ENCODE measurements at regions not wholly inside any gene's neighbourhood (a gene's known extent, or its start where the extent isn't known, plus 50 kb on each side); places are given as distances from the start of the nearest gene placed in this dataset.

DNA sequence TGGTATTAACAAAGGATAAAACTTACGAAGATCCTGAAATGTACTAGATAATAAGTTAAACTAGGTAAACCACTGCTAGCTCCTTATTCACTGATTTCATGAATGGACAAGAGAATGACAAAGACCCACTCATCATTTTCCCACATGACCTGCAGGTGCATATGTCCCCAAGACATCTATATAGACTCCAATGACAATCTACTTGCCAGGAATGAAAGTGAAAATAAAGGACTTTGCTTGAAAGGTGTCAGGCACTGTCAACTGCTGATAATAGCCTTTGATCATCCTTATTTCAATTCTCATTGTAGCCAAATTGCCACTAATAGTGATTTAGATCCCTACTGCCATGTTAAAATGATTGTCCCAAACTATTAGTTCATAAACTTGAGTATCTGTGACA lies 321.8 kb downstream of the HACE1 start:
- no peak overlapping the region for H2AFZ ChIP-seq (ENCODE audit: low read length)
- DNase-seq (ENCODE audit: low spot score) (no peak), ATAC-seq (no peak), FAIRE-seq (no peak)
- H3K36me3 ChIP-seq (replicated peaks in 1 of 2; ENCODE audit: control insufficient read depth in 1 of 2, insufficient read depth in 2 of 2, low read length in 2 of 2) = no peaks in the 10 kb centered on the region
- in situ Hi-C loops (cut with HindIII; ENCODE audit: extremely low pct_ligation_motif_present, low pct_unique_long_range_greater_than_20kb) = no loop called here
- ChIA-PET POLR2A (no interaction called here), CTCF (ENCODE audit: low intra/inter-chr PET ratio, low total read pairs) (no interaction called here)
- H3K4me1 ChIP-seq (ENCODE audit: insufficient read depth, low read length) = no peaks in the 10 kb centered on the region
- WGBS (ENCODE audit: low lambda C conversion rate) = 3% methylated on average over 1 of the region's 1 CpG
- TF ChIP-seq FOXA3 (CRISPR knock-in tag; IDR thresholded peaks at IDR 0.05) = no peak
- no peak for TF ChIP-seq NR2C2 (CRISPR knock-in tag; IDR thresholded peaks at IDR 0.05; ENCODE audit: borderline replicate concordance)
- no peak for TF ChIP-seq ELF4 (CRISPR knock-in tag; IDR thresholded peaks at IDR 0.05; ENCODE audit: borderline replicate concordance)
- TF ChIP-seq, protein P1, sequence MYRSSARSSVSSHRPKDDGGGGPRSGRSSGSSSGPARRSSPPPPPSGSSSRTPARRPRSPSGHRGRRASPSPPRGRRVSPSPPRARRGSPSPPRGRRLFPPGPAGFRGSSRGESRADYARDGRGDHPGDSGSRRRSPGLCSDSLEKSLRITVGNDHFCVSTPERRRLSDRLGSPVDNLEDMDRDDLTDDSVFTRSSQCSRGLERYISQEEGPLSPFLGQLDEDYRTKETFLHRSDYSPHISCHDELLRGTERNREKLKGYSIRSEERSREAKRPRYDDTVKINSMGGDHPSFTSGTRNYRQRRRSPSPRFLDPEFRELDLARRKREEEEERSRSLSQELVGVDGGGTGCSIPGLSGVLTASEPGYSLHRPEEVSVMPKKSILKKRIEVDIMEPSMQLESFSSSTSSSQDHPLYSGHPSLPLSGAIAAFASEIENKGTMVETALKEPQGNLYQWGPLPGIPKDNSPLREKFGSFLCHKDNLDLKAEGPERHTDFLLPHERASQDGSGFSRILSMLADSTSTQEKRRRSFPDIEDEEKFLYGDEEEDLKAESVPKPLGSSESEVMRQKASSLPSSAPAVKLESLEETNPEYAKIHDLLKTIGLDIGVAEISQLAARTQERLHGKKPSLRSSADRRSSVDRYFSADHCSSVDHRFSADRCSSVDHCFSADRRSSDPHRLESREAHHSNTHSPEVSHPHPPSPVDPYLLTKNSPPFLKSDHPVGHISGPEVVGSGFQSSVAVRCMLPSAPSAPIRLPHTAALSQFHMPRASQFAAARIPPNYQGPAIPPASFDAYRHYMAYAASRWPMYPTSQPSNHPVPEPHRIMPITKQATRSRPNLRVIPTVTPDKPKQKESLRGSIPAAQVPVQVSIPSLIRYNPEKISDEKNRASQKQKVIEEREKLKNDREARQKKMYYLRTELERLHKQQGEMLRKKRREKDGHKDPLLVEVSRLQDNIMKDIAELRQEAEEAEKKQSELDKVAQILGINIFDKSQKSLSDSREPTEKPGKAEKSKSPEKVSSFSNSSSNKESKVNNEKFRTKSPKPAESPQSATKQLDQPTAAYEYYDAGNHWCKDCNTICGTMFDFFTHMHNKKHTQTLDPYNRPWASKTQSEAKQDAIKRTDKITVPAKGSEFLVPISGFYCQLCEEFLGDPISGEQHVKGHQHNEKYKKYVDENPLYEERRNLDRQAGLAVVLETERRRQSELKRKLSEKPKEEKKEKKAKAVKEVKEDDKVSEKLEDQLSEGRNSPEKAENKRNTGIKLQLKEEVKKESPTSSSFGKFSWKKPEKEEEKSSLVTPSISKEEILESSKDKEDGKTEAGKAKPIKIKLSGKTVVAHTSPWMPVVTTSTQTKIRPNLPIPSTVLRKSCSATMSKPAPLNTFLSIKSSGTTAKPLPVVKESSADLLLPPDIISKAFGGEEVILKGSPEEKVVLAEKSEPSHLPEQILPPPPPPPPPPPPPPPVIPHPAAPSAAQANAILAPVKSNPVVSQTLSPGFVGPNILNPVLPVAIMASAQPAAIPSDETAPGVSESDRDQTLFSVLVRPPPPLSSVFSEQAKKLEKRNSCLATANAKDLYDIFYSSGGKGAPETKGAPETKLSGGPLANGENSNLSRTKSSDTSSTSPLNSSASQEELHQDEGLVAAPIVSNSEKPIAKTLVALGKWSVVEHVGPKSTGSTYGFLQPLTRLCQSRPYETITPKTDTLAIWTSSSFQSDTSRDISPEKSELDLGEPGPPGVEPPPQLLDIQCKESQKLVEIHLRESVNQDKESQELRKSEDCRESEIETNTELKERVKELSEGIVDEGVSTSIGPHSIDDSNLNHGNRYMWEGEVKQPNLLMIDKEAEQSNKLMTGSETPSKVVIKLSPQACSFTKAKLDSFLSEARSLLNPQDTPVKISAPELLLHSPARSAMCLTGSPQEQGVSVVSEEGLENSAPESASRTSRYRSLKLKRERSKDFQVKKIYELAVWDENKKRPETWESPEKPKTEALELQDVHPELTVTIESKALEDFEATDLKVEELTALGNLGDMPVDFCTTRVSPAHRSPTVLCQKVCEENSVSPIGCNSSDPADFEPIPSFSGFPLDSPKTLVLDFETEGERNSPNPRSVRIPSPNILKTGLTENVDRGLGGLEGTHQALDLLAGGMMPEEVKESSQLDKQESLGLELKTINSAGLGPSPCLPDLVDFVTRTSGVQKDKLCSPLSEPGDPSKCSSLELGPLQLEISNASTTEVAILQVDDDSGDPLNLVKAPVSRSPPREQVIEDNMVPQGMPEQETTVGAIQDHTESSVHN (CRISPR knock-in tag; IDR thresholded peaks at IDR 0.05) = no peak
- TF ChIP-seq ZSCAN29 (CRISPR knock-in tag; conservative IDR thresholded peaks at IDR 0.05) = no peak
- no peak for TF ChIP-seq ZC3H13 (CRISPR knock-in tag; IDR thresholded peaks at IDR 0.05)
- TF ChIP-seq, protein P2, sequence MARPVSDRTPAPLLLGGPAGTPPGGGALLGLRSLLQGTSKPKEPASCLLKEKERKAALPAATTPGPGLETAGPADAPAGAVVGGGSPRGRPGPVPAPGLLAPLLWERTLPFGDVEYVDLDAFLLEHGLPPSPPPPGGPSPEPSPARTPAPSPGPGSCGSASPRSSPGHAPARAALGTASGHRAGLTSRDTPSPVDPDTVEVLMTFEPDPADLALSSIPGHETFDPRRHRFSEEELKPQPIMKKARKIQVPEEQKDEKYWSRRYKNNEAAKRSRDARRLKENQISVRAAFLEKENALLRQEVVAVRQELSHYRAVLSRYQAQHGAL (CRISPR knock-in tag; IDR thresholded peaks at IDR 0.05; ENCODE audit: not compliant biosample characterization) = no peak
- no peak for TF ChIP-seq ZNF280D (CRISPR knock-in tag; IDR thresholded peaks at IDR 0.05)
- no peak for TF ChIP-seq SMC3 (IDR thresholded peaks at IDR 0.05; ENCODE audit: low read length)
- TF ChIP-seq, protein P3, sequence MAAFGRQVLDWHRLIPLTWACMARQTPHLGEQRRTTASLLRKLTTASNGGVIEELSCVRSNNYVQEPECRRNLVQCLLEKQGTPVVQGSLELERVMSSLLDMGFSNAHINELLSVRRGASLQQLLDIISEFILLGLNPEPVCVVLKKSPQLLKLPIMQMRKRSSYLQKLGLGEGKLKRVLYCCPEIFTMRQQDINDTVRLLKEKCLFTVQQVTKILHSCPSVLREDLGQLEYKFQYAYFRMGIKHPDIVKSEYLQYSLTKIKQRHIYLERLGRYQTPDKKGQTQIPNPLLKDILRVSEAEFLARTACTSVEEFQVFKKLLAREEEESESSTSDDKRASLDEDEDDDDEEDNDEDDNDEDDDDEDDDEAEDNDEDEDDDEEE (CRISPR knock-in tag; IDR thresholded peaks at IDR 0.05) = no peak
- no peak for TF ChIP-seq ZNF335 (CRISPR knock-in tag; IDR thresholded peaks at IDR 0.05)
- no peak for TF ChIP-seq POLR2G (IDR thresholded peaks at IDR 0.05; ENCODE audit: low read depth, low read length)
- no peak for TF ChIP-seq SP2 (CRISPR knock-in tag; IDR thresholded peaks at IDR 0.05)
- H3K4me3 ChIP-seq (replicated peaks in 1 of 3; ENCODE audit: insufficient read depth in 1 of 3, low read depth in 2 of 3, low read length in 3 of 3) = no peak overlapping the region
- no TSS peak for BruUV-seq (replicated peaks)
- no peak overlapping the region for H3K27ac ChIP-seq (ENCODE audit: extremely low read length, insufficient read depth, low read length)
- no peaks in the 10 kb centered on the region for H3K9me3 ChIP-seq (ENCODE audit: low read length)
- no peaks in the 10 kb centered on the region for H3K79me2 ChIP-seq (ENCODE audit: insufficient read depth, low read length)
- no peak overlapping the region for H3K4me2 ChIP-seq (ENCODE audit: low read depth, low read length)
- H3K9ac ChIP-seq (ENCODE audit: insufficient read depth, low read depth, low read length) = no peak overlapping the region
- no peaks in the 10 kb centered on the region for H4K20me1 ChIP-seq (ENCODE audit: insufficient read depth, low read length)
- intact Hi-C loops (cut with micrococcal nuclease; ENCODE audit: unreplicated experiment) = no loop called here
- H3K27me3 ChIP-seq (ENCODE audit: control insufficient read depth in 1 of 2, insufficient read depth in 2 of 2, low read length in 2 of 2) = 0 out of 5 replicates have a peak, but pooled peaks cover 0 to 3% of the 10 kb centered on the region in 2 experiments

All from HepG2 (cell line).